BJ (cell line): ENCODE measurements at regions not wholly inside any gene's neighbourhood (a gene's known extent, or its start where the extent isn't known, plus 50 kb on each side); places are given as distances from the start of the nearest gene placed in this dataset.

ENCODE experiments used
- CTCF ChIA-PET: fragments of 350-600 bp; formaldehyde crosslinking; extraction: SDS; loops from one replicate; lab custom pipeline; 2021; ENCODE audit warnings: antibody characterized with exemption, inconsistent platforms; lab: Yijun Ruan, JAX
- POLR2A ChIA-PET: fragments of 300-600 bp; sonication (Branson Sonifier 250); formaldehyde crosslinking; extraction: SDS; loops from one replicate; lab custom pipeline; 2021; ENCODE audit warnings: antibody characterized with exemption; lab: Charles Lee
- DNase-seq: peaks from one replicate; pipeline ENCODE4 v3.0.0-alpha.2; 2011; ENCODE audit warnings: low read depth
- H3K27me3 ChIP-seq: 2 replicates; pipeline ENCODE4 v1.6.0; 2011; ENCODE audit warnings: low read length; ENCODE audit not compliant: control insufficient read depth, insufficient read depth
- H3K36me3 ChIP-seq: 2 replicates; pipeline ENCODE4 v1.5.1; 2011; ENCODE audit warnings: low read length; ENCODE audit not compliant: control insufficient read depth, insufficient read depth
- H3K4me3 ChIP-seq: 2 replicates; pipeline ENCODE4 v1.5.1; 2011; ENCODE audit warnings: low read depth, mild to moderate bottlenecking, control low read depth, low read length
- TF ChIP-seq, protein P1 (sequence below): IDR thresholded peaks from 2 replicates; pipeline ENCODE4 v1.5.1; 2011; ENCODE audit warnings: low read depth, mild to moderate bottlenecking, control low read depth, inconsistent platforms, low read length, moderate library complexity; ENCODE audit not compliant: insufficient read depth

DNA sequence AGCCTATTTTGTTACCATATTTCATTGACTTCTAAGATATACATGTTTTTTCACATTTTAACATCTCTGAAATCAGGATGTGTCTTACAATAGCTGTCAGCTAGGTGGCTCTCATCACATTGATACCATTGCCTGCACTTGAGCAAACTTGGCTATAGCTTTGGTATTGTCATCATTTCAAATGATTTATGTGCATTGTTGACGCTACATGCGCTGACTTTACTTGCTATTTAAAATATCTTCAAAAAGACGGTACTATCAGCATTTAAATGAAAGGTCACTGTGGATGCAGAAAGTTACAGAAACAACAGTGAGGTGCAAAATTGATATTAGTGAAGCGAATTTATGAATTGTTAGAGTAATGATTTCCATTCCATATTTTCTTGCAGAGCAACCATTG lies 54.0 kb upstream of the ABHD2 start:
- CTCF ChIA-PET: interaction anchor here (0.6 to 2.2 kb wide), 9 partner anchors 10 to 145 kb away, joined by 3 to 6 read pairs (median 3); no protein-coding TSS in a partner anchor
- TF ChIP-seq, protein P1, sequence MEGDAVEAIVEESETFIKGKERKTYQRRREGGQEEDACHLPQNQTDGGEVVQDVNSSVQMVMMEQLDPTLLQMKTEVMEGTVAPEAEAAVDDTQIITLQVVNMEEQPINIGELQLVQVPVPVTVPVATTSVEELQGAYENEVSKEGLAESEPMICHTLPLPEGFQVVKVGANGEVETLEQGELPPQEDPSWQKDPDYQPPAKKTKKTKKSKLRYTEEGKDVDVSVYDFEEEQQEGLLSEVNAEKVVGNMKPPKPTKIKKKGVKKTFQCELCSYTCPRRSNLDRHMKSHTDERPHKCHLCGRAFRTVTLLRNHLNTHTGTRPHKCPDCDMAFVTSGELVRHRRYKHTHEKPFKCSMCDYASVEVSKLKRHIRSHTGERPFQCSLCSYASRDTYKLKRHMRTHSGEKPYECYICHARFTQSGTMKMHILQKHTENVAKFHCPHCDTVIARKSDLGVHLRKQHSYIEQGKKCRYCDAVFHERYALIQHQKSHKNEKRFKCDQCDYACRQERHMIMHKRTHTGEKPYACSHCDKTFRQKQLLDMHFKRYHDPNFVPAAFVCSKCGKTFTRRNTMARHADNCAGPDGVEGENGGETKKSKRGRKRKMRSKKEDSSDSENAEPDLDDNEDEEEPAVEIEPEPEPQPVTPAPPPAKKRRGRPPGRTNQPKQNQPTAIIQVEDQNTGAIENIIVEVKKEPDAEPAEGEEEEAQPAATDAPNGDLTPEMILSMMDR: peak; percentile 52
- Histone ChIP-seq H3K4me3 (no peak overlapping the region), H3K36me3 (no peaks in the 10 kb centered on the region), H3K27me3 (no peaks in the 10 kb centered on the region)
- POLR2A ChIA-PET: no interaction called here
- no peak for DNase-seq

DNA sequence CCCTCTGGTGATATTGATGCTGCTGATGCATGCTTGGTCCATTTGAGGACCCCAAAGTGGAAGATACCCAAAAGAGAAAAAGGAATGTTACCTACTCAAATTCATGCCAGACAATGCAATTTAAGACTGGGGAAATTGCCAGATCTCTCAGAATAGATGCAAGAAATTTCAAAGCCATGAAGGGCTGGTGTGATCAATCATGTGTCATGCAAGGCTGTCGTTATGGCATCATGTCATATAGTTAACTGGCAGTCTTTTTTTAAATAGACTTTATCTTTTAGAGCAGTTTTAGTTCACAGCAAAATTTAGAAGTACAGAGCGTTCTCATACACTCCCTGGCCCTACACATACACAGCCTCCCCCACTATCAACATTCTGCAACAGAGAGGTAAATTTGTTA lies 53.1 kb upstream of the ABHD2 start:
- no peaks in the 10 kb centered on the region for H3K36me3 ChIP-seq
- no peaks in the 10 kb centered on the region for H3K27me3 ChIP-seq
- POLR2A ChIA-PET: no interaction called here
- CTCF ChIA-PET: interaction anchor here (2.2 kb wide), 1 partner anchor 131 kb away, joined by 6 read pairs; no protein-coding TSS in a partner anchor
- no peak for DNase-seq
- no peak overlapping the region for H3K4me3 ChIP-seq
- TF ChIP-seq, protein P1: no peak

DNA sequence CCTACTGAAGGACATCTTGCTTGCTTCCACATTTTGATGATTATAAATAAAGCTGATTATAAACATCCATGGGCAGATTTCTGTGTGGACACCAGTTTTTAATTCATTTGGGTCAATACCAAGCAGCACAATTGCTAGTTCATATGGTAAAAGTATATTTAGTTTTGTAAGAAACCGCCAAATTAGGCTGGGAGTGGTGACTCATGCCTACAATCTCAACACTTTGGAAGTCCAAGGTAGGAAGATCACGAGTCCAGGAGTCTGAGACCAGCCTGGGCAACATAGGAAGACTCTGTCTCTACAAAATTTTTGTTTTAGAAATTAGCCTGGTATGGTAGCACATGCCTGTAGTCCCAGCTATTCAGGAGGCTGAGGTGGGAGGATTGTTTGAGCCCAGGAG lies 52.6 kb upstream of the ABHD2 start:
- Histone ChIP-seq H3K4me3 (no peak overlapping the region), H3K36me3 (no peaks in the 10 kb centered on the region), H3K27me3 (no peaks in the 10 kb centered on the region)
- POLR2A ChIA-PET: no interaction called here
- no peak for DNase-seq
- TF ChIP-seq, protein P1: no peak
- CTCF ChIA-PET: interaction anchor here (0.6 to 2.2 kb wide), 2 partner anchors 9 to 131 kb away, joined by 3 to 6 read pairs; no protein-coding TSS in a partner anchor

DNA sequence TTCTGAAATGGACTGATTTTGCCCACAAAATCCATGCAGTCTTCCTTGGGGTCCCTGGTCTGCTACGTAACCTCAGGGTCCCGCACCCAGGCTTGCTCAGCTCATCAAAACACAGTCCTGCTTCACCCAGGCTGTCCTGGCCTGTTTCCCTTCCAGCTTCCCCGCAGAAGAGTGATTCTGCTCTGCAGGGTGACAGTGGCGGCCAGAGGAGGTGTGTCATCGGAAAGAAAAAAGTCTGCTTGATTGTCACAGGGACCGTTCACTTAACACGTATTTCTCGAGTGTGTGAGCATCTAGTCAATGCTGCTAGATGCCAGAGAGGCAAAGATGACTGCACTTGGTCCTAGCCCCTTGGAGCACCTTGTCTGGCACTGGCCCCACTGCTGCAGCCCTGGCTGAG lies 50.1 kb upstream of the ABHD2 start:
- CTCF ChIA-PET: interaction anchor here (0.5 to 1.0 kb wide), 2 partner anchors 133 to 564 kb away, joined by 3 to 4 read pairs; no protein-coding TSS in a partner anchor
- TF ChIP-seq, protein P1: no peak

More for the DNA sequence above, 50.1 kb upstream of the ABHD2 start:
- no peak for DNase-seq
- H3K4me3 ChIP-seq: no peak overlapping the region
- POLR2A ChIA-PET: no interaction called here
- H3K36me3 ChIP-seq: no peaks in the 10 kb centered on the region
- no peaks in the 10 kb centered on the region for H3K27me3 ChIP-seq
